ENCODE measurements at regions not wholly inside any gene's neighbourhood (a gene's known extent, or its start where the extent isn't known, plus 50 kb on each side); places are given as distances from the start of the nearest gene placed in this dataset.

DNA sequence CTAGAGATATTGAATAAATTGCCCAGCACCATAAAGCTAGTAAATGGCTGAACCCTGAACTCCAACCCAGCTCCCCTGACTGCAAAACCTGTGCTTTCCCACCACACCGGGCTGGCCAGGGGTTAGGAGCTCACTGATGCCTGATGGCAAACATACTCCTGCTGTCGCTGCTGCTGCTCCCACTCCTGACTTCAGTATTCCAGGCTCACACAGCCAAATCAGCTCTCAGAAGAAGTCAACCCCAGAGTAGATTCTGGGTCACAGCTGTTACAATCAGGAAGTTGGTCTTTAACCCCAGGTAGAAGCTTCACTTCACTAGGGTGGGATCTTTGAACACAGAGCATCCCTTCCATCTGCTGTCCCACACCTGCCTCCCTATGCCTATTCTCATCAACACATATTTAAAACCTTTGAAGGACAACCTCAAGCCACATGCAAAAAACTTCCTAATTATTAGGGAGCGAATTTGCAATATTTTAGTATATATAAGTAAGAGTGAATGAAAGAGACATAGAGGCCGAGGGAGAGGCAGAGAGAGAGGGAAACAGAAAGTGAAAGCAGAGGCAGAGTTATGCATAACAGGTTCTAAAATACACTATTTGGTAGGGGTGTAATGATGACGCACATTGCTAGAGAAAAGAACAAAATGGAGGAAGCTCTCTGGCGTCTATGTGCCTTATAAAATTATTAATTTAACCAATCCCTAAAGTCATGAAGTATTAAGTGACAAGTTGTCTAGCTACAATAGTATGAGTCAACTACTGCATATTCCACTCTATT is 99.4 kb upstream of the SERP2 start:
- DNase-seq (ENCODE audit: low read depth in 3 of 3) = no peak

DNA sequence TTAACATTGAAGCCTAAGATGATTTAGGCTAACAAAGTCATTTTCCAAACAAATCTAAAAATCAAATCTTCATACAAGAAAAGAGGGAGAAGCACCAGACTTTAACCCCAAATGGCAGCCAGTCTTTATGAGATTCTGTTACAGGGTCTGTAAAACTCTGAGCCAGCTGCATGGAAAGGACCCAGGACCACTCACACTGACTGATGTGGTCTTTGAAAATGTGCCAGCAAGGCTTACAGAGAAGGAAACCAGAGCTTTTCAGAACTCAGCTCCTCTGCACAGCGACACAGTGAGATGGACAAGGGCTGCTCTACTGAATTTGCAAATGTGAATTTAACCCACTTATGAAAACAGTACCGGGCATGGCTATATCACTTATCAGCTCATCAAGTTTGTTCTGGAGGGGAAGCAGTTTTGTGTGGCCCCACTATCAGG is 98.8 kb upstream of the SERP2 start:
- no peak for DNase-seq (ENCODE audit: low read depth in 3 of 3)

DNA sequence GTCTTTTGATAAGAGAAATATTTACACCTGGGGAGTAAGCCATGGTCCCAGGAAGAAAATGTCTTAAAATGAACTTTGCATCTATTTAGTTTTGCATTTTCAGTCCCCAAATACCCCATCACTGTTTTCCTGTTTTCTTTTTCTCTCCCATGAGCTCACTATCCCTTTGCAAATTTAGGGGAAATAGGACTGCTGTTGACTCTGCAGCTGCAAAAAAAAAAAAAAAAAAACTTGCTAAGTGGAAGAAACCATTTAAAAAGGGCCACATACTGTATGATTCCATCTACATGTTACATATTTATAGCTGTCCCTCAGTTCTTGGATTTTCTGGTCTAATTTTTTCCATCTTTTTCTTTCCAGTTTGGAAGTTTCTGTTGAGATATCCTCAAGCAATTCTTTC is 98.2 kb upstream of the SERP2 start:
- DNase-seq (ENCODE audit: low read depth in 3 of 3) = no peak

DNA sequence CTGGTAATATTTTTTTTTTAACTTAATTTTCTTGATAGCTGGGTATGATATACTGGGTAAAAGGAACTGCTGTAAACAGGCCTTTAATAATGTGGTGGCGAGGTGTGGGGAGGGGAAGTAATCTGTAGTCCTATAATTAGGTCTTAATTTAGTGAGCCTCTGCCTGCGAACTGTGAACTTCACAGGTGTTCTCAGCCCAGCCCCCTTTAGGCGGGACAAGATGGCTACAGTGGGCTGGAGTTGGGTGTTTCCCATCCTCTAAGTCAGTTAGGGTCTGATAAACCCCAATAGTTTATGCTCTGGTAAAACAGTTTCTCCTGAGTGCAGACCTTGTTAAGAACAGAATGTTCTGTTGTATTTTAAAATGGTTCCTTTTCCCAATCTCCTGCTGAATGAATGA is 97.6 kb upstream of the SERP2 start:
- DNase-seq (ENCODE audit: low read depth in 3 of 3) = no peak

DNA sequence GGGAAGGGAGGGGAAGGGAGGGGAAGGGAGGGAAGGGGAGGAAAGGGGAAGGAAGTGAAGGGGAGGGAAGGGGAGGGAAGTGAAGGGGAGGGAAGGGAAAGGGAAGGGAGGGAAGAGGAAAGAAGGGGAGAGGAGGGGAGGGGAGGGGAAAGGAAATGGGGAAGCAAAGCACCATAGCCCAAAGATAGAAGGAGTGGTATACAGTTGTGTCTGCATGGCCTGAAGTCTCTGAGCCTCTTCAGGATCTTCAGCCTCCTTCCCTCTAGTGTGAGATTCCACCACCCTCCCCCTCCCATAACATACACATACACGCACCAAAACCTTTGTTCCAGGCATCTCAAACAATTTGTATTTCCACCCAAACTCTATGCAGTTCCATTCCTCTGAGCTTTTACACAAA is 96.2 kb upstream of the SERP2 start:
- no peak for DNase-seq (ENCODE audit: low read depth in 3 of 3)

DNA sequence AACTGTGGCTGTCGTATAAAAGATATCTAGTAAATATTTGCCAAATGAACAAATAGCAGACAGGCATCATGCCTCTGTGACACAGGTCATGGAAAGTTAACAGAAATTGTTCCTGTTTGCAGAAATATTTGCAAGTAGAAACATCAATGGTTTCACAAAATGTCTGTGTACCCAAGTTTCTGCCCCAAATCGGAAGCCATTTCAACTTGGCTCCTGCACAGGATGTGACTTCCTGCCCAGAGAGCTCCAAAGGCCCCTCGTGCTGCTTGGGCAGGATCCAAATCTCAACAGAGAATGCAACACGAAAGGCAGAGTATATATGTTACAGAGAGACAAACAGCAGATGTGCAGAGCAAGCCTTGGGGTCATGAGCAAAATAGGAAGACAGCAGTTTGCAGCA is 95.5 kb upstream of the SERP2 start:
- no peak for DNase-seq (ENCODE audit: low read depth in 3 of 3)

DNA sequence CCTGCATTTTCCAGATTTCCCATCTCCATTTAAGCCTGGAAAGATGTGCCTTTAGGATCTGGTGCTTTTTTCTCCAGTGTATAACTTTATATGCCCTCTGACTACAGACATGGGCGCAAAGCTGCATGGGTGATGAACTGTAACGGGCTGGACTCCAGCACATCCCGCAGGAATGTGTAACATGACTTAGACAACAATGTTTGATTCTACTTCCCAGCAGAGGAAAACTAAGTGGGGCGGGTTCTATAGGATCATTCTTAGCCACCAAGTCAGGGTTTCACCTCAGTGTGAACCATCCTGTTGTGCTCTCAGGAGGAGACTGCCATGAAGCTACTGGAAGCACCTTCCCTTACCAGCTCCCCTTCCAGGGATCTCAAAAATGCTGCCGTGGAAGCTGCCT is 93.2 kb upstream of the SERP2 start:
- DNase-seq (ENCODE audit: low read depth in 3 of 3) = no peak

DNA sequence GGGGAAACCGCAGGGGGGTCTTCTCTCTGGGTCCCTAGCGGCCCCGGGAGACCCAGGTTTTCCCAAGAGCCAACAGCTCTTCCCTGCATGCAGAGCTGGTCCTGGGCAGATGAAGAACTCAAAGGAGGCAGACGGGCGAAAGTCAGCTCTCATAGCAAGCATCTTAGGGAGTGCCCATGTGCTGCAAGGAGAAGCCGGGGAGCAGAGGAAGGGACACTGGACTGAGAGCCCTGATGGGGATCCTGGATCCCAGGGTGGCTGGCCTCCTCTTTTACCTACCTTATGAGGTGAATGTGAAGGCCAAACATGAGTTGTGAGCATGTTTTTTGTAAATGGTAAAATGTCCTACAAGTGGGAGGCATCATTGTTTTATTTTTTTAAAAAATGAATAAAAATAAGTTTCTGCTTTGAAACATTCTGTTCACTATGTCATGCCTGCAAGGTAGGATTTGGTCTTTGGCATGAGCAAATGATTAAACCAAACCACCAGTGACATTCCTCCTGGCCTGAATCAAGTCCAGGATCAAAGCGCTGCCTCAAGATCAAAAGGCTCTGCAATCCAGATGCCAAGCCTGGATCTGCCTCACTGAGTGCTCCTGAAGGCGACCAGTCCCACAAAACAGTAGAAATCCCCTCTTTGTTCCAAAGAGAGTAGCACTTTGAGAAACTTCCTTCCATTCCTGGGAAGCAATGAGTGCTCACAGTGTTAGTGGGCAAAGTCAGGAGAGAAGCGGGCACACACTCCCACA is 92.2 kb upstream of the SERP2 start:
- no peak for DNase-seq (ENCODE audit: low read depth in 3 of 3)

DNA sequence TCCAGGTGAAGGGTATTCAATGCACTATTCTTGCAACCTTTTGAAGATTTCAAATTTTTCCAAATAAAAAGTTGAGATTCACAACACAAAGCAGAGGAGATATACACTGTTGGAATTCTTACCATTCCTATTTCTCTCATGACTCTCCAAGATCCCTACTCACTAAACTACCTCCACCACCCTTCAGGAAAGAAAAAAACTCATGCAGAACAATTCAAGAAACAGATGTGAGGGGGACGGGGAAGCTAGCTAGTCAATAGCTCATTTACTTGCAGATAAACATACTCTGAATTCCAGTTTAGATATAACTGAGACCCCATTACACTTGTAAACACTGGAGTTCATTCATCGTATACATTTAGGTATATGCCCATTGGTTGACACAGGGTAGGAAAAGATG is 90.0 kb upstream of the SERP2 start:
- no peak for DNase-seq (ENCODE audit: low read depth in 3 of 3)

DNA sequence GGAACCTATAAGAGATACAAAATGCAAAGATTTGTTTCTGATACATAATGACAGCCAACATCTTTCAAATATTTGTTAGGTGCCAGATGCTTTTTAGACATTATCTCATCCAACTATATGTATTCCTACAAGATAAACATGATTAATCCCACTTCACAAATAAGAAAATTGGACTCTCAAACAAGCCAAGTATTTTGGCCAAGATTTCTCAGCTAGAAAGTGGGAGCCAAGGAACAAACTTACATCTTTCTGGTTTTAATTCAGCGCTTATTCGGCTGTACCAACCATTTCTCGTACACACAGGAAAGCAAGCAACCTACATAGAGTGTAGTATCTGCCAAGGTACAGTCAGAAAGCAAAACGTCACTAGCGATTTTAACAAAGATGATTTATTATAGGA is 85.7 kb upstream of the SERP2 start:
- DNase-seq (ENCODE audit: low read depth in 3 of 3) = no peak

DNA sequence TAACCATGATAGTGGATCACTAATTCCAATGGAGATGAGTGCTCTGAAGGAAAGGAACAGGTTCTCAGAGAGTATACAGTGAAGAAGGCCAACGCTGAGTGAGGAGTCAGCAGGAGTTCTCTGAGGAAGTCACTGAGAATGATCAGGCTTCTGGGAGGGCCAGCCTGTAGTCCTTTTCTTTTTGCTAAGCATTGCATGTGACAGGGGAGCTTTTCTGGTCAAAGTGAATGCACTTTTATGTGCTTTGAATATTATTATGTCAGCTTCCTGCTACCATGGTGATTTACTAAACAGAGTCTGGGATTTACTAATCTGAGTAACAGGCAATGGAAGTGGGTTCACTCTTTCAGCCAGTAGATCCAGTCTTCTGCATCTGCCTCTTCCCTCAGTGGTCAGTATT is 81.1 kb upstream of the SERP2 start:
- DNase-seq (ENCODE audit: low read depth in 3 of 3) = no peak

DNA sequence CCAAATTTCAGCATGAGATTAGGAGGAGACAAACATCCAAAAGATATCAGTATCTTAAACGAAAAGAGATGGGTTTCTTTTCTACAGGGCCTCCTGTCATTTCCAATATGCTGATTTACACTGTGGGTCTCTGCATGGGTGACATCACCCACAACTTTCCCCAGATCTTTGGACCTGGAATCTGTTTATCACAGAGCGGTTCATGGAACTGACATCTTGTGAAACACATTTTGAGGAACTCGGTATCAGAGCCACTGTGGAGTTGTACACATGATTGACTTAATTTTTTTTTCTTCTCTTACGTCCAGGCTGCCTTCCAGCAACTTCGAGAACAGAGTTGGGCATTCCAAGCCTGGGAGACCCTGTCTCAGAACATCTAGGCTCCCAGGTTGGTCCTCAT is 80.2 kb upstream of the SERP2 start:
- no peak for DNase-seq (ENCODE audit: low read depth in 3 of 3)

DNA sequence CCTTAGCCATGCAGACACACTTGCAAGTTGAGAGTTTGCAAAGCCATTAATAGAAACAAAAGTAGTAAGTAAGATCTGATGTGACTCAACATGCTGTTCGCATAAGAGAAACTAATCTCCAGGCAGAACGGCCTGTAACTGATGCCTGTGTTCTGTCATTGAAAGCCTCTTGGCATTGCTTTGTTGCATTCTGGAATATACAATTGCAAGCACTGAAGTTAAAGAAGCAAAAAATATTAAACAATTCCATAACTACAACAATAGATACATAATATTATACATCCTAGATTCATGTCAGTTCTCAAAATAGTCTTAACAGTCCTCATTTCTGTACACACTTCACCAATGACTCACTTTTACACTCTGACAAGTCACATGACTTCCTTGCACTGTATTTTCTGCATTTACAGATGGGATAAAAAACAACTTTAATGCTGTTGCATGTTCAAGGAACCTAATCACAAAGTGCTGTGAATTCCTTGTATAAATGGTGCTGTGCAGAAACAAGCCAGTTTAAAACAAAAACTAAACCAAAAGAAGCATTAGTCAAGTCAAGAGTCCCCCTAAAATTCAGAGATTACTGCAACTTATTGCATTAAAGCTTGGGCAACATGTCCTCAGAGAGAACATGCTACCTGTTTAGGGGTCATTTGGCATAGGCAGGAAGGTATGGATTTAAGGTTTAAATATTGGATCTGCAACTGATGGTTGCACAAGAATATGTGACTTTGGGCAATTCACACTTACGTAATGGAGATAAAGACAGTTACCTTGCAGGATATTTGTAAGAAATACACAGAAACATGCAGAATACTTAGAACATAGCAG is 79.5 kb upstream of the SERP2 start:
- DNase-seq (ENCODE audit: low read depth in 3 of 3) = no peak

DNA sequence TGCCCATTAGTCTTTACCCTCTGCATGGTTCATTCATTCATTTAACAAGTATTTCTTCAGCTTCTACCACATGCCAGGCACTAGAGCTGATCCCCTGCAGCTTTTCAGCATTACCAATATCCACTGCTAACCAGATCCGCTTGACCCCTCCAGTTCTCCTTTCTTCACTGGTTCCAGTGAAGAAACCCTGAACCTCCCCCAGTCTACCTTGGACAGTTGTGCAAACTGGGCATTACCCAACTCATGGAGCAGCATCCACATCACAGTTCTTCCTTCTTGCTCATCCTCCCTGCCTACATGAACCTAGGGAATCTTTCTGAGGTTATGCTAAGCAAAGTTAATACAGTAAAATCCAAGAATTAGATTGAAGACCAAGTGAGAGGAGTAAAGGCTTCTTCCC is 78.7 kb upstream of the SERP2 start:
- no peak for DNase-seq (ENCODE audit: low read depth in 3 of 3)

DNA sequence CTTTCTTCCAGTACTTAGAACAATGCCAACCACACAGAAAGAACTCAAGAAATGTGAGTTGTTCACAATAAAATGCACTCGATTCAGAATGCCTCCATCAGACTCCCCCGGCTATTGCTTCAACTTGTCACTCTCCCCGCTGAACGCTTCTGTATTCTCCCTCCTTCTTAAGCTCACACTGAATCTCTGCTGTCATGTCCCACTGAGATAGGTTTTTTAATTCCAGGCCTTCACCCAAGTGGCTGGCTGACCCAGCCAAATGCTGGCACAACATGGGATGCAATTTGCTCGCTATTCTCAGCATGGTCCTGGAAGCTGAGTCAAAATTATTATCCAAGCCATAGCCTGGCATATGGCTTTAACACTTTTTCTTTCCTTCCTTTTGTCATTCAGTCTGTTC is 76.8 kb upstream of the SERP2 start:
- no peak for DNase-seq (ENCODE audit: low read depth in 3 of 3)

DNA sequence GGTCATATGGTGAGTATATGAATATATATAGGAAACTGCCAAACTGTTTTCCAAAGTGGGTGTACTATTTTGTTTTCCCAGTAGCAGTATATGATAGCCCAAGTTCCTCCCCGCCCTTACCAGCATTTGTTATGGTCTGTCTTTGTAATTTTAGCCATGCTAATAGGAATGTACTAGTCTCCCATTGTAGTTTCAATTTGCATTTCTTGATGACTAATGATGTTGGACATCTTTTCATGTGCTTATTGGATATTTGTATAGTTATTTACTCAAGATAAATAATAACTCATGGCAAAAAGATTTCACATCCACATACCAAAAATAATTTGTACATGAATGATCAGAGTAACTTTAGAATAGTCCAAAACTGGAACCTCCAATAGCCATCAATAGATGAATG is 75.3 kb upstream of the SERP2 start:
- DNase-seq (ENCODE audit: low read depth in 3 of 3) = no peak

DNA sequence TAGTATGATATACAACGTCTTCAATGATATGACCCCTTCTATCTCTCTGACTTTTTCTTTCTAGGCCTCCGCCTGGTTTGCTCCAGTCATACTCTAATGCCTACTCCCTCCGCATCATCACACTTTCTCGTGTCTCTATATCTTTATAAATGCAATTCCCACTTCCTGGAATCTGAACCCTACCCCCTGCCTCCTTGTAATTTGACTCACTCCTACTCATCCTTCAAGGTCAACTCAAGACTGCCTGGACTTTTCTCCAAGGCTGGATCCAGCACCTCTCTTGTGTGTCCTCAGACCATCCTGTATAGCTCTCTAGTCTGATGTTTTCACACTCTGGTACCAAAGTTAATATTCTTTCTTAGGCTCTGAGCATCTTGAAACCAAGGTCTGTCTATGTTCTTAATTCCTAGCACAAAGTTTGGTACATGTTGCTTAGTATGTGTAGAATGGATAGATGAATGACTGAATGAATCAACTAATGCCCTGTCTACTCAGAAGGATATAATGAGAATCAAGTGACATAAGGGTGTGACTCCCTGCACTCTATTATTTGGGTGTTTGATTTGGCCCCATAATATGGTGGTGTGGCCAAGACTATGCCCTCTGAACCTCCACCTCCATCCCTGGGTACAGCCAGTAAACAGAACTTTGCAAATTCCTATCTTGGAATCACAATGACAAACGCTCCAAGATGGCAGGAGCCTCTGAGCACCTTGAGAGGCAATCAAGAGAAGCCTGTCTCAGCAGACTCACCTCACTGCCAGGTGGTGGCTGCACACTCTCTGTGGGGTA is 74.3 kb upstream of the SERP2 start:
- no peak for DNase-seq (ENCODE audit: low read depth in 3 of 3)

DNA sequence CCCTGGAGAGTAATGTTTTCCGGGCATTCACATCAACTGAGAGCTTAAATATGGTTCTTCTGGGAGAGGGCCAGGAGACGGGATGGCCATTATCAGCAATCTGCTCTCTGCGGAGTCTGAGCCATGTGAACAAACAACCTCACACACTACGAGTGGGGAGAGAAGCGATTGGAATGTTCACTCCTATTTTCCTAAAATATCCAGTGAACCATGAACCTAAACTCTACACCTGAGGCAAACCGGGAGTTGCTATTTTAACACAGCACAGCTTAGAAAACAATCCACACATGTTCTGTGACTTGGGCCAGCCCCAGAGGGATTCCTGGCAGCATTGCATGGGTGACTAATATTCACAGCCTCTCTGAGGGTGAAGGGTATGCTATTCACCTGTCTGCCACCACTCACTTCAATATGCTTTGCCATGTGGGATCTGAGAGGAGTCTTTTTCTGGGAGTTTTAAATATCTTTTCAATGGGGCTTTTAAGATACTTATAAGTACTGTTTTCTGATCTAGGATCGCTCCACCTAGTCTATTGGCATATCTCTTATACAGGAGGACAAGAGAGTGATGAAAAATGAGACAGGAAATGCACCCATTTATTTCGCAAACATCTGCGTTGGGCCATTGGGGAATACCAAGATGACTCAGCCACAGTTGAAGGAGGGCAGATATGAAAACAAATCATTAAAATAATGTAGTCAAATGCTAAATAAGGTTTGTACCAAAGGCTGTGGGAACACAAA is 72.6 kb upstream of the SERP2 start:
- DNase-seq (ENCODE audit: low read depth in 3 of 3) = no peak

DNA sequence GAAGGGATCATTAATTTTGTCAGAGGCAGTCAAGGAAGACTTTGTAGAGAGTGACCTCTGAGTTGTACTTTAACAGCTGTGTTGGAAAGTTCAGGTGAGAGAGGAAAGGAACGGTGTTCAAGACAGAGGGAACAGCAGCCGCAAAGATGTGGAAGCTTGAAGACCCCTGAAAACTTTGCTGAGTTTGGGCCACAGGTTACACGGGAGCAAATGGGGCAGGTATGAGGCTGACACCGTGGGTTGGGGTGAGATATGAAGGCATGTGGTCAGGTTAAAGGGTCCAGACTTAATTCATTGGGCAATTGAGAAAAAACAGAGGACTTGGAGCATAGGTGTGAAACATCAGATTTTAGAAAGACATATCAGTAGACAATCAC is 72.0 kb upstream of the SERP2 start:
- no peak for DNase-seq (ENCODE audit: low read depth in 3 of 3)

DNA sequence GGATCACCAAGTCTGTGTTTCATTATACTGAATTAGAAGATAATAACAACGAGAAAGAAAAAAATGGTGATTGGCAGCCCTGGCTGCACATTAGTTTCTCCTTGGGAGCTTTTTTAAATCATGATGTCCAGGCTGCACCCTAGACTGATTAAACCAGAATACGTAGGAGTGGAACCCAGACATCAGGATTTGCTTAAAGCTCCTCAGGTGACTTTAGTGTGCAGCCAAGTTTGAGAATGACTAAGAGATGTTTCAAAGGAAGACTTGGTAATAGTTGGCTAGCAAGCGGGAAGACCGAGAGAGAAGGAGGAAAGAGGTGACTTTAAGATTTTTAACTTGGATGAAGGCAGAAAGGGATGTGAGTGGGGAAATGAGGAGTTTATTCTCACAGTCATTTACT is 71.4 kb upstream of the SERP2 start:
- DNase-seq (ENCODE audit: low read depth in 3 of 3) = no peak

DNA sequence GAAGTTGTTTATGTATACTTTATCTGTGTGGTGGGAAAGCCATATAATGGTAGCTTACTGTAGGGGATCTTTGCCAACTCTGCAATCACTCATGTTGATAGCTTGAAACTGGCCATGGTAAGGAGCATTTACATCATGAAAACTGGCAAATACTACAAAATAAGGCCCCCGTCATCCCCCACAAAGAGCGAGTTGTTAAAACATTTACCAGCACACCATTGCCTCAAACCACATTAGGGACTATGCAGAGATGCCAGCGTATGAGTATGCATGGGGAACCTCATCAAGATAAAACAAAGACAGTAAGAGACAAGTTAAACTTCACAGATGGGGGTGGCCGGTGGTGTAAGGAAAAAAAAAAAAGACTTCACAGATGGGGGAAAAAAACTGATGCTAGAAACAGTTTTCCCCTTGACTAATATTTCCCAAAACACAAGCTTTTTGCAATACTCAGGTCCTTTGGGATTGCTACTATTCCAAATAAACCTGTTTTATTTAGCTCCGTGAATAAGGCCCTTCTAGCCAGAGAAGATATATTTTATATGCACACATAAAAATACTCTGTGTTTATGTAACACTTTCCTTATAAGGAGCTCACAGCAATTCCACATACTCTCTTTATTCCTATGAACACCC is 70.6 kb upstream of the SERP2 start:
- DNase-seq (ENCODE audit: low read depth in 3 of 3) = no peak
